GM04504 (cell line): ENCODE measurements at regions not wholly inside any gene's neighbourhood (a gene's known extent, or its start where the extent isn't known, plus 50 kb on each side); places are given as distances from the start of the nearest gene placed in this dataset.
"Not testable (repeated sequence)": the region's sequence is repeated elsewhere in the genome, so short reads cannot be mapped to it uniquely, and the experiment has no call there.

Source experiments
- DNase-seq: peaks from one replicate; pipeline ENCODE4 v3.0.0-alpha.2; 2012; ENCODE audit warnings: low read depth

DNA sequence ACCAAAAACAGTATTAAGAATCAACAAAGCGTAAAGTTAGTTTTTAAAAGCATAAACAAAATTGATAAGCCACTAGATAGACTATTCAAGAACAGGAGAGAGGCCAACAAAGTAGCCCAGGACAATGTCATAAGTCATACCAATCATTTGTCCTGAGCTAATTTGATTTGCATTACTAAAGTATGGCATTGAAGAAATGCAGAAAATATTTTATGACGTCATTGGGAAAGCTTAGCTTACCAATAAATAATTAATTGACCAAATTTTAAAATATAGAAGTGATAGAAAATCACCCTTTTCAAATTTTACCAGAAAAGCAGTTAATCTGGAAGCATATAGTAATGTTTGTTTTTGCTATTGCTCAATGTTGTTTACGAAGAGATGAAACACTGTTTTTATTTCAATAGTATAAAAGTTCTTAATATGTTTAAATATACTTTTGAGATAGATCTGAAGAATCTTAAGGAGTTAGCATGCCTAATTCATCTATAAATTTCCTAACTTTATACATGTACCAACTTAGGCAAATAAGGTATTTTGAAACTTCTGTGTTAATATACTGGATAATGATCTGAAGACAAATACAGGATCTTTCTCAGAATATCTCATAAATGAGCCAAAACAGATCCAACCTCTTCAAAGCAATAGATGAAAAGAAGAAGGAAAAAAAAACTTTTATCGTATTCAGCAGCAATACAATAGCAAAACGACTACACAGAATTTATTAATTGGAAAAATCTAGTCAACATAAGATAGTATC lies 1118.5 kb downstream of the SLC16A7 start:
- DNase-seq: no peak

DNA sequence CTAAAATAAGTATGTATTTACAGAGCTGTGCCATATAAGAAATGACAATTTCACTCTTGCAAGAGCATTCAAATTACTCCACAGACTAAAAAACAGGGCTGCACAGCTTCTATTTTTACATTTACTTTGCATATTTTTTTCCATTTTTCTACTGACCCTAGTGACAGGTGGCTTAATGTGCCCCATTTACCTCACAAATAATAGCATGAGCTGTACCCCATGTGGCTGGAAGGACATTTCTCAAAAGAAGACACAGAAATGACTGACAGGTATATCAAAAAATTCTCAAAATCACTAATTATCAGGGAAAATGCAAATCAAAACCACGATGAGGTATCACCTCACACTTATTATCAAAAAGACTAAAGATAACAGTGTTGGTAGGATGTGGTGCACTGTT lies 1128.6 kb downstream of the SLC16A7 start:
- DNase-seq: no peak

DNA sequence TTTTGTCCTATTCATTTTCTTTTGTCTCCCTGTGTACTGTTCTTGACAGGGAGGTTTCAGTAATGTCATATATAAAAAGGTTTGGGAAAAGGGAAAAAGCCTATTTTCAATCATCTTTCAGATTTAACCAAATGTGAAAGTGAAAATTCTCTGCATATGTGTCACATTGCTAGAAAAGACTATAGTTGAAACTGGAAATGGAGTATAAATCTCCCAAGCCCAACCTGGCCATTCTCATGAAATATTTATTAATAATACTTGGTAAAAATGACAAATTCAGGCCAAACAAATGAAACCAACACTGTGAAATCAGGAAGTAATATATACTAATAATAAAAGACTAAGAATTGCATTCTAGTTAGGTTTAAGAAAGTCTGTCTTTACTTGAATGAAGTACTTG lies 1129.2 kb downstream of the SLC16A7 start:
- no peak for DNase-seq

DNA sequence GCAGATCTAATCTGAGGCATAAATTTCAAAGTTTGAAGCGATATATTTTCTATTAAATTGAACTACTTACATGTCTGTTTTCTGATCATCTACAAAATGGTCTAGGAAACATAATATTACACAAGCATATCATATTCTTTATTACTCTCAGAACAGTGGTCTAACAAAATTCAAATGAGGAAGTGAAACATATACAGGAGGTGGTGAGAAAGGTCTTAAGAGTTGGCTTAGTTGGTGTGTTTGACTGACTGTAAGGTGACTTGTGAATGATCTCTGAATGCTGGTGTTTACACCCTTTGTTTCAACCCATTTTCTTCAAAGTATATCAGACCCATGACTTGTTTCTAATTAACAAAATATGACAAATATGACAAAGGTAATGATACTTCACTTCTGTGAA lies 1156.8 kb downstream of the SLC16A7 start:
- DNase-seq: no peak

DNA sequence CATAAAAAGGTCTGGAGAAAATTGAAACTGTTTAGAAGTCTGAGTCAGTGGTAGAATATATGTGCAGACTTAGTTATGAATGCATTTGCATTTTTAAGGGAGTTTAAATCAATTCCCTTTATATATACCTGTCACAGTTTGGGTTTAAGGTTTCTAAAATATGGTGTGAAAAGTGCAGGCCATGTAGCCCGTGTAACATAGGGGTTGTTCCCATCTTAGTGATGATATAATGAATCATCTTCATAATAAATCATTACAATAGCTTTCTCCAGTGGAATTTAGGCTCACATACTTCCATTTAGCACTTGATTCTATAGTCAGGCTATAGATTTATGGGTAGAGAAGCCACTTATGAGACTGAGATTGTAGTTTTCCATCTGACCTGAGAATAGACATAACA lies 1162.4 kb downstream of the SLC16A7 start:
- no peak for DNase-seq

DNA sequence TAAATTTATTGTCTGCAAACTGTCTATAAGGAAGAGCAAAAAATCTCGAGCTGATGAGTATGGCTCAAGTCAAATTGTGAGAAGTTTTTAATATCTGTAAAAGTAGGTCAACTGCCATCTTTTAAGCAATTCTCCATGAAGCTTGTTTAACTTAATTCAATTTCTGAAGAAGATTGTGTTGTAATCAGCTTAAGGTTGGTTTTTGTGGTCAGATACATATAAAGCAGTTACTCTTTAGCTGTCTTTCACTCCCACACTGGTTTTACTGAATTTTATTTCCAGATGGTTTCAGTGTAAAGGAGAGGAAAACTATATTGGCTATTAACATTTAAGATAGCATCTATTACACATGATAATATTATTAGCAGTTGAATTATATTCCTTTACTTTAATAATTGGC lies 1165.1 kb downstream of the SLC16A7 start:
- no peak for DNase-seq

DNA sequence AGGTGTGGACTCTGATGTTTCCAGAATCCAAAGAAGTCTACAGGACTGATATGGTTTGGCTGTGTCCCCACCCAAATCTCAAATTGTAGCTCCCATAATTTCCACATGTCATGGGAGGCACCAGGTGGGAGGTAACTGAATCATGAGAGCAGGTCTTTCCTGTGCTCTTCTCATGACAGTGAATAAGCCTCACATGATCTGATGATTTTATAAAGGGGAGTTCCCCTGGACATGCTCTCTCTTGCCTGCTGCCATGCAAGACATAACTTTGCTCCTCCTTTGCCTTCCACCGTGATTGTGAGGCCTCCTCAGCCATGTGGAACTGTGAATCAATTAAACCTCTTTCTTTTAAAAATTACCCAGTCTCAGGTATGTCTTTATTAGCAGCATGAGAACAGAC lies 1205.3 kb downstream of the SLC16A7 start:
- not testable (repeated sequence) for DNase-seq

DNA sequence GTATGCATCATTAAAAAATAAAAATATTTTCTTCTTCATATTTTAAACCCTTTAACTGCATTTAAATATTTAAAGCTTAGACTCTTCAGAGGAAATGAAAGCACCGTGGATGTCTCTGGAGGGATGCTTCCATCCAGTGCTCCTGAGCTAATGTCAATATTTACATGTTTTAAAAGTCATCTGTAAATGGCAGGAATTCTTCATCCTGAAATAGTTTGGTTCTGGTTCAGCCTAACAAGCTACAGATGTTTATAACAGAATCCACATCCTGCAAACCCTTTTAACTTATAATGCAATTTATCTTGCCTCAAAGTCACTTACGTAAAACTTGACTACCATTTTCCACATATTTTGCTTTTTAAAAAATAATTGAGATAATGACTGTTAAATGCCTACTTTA lies 1207.3 kb downstream of the SLC16A7 start:
- no peak for DNase-seq

DNA sequence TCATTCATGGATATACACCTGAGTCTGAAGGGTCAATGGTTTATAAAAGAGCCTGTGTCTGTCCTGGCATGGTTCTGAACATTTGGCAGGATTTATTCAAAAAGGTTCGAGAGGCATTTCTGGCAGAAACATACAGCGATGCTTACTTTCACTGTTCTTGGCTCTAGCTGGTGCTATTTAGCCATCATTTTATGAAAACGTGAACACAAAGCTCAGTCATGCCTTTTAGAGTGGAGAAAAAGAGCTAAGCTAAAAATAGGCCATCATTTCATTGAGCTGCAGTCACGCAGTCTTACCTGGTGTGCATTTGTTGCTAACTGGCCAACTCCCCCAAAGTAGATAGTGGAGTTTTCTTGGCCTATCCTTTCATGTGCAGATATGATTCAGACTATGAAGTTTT lies 1209.5 kb downstream of the SLC16A7 start:
- DNase-seq: no peak

DNA sequence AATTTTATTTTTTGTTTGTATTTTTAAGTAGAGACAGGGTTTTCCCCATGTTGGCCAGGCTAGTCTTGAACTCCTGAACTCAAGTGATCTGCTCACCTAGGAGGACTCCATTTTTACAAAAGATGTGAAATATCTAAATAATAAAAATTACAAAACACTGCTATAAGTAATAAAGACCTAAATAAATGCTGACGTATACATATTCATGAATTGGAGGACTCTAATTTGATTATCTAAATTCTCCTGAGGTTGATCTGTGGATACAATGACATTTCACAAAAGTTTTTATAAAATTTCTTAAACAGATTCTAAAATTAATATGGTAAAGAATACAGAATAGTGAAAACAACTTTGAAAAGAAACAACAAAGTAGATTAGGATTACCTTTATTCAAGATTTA lies 1224.0 kb downstream of the SLC16A7 start:
- DNase-seq: no peak

DNA sequence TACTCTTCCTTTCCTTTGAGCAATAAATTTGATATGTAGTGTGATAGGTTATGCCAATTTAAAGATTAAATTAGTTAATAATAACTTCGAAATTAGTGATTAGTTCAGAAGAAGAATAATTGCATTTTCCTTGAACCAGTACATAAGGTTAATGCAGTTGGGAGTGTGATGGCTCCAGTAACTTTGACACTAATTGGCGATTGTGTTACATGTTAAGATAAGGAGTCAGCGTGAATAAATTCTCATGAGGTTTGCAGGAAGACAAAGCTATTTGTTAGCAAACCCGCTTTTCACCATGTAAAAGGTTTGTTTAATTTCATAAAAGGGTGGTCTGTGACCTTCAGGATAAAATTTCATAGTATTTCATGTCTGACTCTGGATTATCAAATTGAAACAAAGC lies 1226.8 kb downstream of the SLC16A7 start:
- no peak for DNase-seq

DNA sequence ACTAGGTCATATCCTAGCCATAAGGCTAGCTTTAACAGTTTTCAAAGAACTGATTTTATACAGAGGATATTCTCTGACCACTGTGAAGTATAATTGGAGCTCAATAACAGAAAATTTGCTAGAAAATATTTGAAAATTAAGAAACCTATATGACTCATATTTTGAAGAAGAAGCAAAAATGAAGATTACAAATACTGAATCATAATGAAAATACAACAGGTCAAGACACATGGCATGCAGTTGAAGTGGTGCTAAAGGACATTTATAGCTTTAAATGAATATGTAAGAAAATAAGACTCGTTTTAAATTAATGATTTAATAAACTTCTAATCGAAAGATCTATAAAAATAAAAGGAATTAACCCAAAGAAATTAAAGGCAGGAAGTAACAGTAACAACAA lies 1234.6 kb downstream of the SLC16A7 start:
- no peak for DNase-seq

DNA sequence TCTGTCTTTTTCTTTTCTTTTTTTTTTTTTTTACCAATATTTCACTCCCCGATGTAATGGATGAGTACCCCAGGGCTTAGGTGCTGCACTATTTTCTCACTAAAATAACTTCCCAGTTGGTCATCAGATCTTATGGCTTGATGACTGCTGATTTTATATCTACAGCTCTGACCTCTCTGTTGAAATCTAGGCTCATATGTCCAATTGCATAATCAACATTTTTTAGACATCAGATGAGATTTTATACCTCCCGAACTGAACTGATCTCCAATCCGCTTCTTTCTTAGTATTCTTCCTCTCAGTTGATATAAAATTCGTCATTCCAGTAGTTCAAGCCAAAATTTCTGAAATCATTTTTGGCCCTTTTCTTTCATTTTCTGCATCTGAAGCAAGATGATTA lies 1236.5 kb downstream of the SLC16A7 start:
- no peak for DNase-seq

DNA sequence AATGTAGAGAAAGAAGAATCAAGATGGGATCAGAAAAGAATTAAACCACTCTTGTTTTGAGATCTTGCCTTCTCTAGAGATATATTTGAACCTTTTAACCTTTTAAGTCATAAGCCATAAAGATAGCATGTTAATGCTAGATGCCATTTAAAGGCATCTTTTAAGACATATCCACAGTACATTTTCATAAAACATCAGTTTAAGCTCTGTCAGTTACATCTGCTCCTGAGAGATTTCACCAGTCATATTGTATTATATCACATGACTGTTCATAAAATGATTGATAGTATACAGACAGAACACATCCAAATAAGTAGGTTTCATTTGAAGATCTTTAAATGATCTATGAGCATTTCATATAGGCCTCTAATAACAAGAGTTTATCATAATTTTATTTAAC lies 1238.5 kb downstream of the SLC16A7 start:
- DNase-seq: no peak

DNA sequence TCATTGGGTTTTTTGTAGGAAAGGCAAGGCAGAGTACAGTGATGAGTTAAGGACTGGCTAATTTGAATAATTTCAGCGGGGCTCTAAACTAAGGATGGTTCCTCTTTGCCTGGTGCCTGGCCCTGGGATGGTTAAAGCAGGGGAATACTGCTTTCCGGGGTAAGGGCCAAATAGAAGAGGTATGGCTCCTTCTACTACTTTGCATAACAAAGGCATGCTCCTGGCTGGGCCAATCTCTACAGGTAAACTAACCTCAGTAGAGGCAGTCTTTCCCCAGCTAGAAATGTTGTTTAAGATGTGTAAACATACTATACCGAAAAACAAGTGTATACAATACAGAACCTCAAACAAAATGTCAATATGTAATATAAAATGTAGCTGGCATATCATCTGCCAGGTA lies 1239.0 kb downstream of the SLC16A7 start:
- no peak for DNase-seq

DNA sequence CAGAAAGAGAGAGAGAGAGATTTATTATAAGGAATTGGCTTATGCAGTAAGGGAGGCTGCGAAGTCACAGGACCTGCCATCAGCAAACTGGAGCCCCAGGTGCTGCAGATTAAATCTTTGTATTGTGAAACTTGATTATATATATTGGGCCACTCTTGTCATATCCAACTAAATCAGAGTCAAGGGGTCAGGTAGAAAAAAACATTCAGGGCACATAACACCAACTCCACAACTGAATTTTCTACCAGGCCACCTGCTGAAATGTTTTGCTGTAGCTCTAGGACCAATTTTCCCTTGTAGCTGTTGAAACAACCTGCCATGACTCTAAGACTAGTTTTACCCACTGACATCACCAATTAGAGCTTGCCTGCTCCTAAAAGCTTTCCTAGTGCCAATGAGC lies 1240.8 kb downstream of the SLC16A7 start:
- no peak for DNase-seq

DNA sequence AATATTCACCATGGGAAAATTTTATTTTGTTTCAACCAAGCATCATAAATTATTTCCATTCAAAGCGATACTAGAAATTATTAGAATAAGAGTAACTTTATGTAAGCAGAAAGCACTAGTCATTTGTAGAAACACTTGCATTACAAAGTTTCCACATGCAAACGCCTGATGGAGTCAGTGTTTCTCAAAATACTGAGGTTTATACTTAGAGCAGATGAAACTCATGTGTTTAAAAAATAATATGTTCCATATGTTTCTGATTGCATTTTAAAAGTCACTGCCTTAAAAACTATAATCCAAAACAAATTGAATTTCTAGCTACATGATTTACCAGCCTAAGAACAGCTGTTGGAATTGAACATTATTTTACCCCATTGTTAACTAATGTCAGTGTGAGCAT lies 1246.4 kb downstream of the SLC16A7 start:
- no peak for DNase-seq

DNA sequence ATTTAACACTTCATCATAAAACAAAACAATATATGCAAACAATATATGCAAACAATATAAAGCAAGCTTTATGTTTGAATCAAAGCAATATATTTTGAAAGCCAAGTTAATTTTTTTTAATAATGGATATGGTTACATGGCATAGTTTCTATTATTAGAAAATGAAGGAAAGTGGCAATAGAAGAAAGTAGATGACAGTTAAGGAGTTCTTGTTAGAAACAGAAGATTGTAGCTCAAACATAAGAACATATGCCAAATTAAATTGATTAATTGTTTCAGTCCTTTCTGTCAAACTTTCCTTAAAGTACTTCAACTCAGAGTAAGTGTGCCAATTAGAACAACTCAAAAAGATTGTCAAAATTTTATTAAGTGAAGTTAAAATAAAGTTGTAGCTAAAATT lies 1248.3 kb downstream of the SLC16A7 start:
- no peak for DNase-seq

DNA sequence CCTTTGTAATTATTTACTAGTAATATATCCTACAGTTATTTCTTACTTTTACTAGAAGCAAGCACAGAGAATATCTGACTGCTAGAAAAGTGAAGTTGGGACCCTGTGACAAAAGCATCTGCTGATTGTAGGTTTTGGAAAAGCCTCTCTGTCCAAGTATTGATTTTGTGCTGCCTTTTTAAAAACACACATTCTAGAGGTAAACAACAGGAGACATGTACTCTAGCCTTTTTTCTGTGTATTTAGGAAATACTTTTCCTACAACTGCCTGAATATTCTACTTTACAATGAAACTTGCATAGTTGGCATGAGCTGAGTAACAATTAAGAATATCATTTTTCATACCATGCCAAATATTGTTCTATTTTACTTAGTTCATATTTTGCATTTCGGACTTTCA lies 1249.0 kb downstream of the SLC16A7 start:
- DNase-seq: no peak

DNA sequence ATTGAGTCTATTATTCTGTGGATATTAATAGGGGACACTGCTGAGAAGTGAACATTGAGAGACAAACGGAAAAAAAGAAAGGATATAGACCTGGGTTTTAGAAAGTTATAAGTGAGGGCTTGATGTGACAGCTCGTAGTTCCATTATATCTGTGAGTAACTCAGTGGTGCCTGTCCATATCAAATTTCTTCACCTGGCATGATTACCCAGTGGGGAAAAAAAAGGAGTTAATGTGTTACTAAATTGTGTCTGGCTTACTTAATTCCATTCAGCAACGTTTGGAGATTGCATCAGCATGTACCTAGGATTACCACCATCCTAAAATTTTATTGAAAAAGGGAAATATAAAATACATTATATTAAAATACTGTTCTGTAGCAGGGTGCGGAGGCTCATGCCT lies 1249.9 kb downstream of the SLC16A7 start:
- no peak for DNase-seq

DNA sequence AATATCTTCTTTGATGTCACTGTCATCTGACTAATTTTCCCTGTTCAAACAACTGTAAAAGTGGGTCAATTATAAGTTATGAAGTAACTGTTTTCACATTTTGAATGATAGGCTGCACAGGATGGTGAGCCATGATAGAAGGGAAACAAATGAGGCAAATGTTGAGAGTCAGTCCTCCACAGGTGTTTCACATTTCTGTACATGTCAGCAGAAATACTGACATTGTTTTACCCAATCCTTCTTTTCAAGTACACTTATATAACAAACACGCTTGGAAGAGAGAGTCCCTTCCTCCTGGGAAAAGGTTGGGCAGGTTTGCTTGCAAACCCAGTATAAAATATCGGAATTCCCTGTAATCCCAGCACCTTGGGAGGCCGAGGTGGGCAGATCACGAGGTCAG lies 1251.5 kb downstream of the SLC16A7 start:
- DNase-seq: no peak

DNA sequence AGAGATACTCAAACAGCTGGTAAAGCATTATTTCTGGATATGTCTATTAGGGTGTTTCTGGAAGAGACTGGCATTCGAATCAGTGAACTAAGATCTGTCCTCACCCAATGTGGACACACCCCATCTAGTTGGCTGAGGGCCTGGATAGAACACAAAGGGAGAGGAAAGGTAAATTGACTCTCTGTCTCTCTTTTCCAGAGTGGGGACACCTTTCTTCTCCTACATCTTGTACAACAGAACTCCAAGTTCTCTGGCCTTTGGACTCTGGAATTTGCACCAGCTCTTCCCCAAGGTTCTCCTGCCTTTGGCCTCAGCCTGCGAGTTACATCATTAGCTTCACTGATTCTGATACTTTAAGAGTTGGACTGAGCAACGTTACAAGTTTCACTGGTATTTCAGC lies 1253.9 kb downstream of the SLC16A7 start:
- DNase-seq: no peak

DNA sequence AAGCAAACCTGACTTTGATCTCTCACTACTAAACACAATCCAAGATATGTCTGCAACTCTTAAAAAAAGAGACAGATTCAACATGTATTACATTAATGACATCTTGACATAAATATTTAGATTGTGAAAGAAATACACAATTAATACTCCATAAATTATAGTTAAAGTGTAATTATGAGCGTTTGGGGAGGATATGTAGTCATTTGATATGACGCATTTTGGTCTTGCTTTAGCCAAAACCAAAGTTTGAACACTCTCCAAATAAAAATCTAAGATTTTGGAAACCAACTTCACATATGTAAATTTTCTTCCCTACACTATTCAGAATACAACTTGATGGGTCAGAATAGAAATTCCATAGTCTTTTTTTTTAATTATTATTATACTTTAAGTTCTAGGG lies 1257.6 kb downstream of the SLC16A7 start:
- DNase-seq: no peak

DNA sequence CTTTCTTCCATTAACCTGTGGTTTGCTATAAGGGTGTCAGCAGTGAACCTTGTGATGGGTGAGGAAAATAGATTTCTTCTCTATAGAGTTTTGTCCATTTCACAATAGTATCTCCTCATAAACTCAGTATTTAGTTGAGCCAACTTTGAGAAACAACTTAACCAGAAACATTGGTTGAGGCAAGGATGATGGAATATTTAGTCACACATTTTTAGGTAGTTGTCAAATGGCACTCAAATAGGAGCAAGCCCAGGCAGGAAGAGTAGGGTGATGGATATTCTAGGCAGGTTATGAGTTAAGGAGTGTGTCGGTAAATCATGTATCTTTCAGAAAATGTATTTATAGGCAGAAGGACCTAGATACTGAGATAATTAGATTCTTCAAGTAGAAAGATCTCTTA lies 1267.6 kb downstream of the SLC16A7 start:
- DNase-seq: no peak

DNA sequence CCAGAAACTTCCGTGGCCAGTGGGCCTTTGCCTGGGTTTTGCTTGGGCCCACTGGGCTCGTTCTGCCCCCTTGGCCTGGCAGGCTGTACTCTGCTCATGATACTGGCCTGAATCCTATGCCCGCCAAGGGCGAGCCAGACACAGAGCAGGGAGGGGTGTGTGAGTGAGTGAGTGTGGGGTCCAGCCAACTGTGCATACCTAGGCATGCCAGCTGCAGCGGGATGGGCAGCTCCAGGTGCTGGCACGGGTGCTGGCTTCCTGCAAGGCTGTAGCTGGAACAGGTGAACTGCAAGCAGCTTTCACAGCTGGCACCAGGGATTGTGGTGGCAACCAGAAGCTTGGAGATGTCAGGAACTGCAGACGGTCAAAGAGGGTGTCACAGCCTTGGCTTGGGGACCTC lies 1276.4 kb downstream of the SLC16A7 start:
- no peak for DNase-seq
